Activated naive CD4-positive, alpha-beta T cell treated with anti-CD3 and anti-CD28 coated beads, Interleukin-2, amount 10 ng/mL, durations not matched to agents 7 days and 5 days (primary cell): ENCODE measurements at regions not wholly inside any gene's neighbourhood (a gene's known extent, or its start where the extent isn't known, plus 50 kb on each side); places are given as distances from the start of the nearest gene placed in this dataset.

ENCODE experiments used
- CTCF ChIA-PET: fragments of 350-600 bp; sonication (Branson Sonifier 250); formaldehyde crosslinking; loops from one replicate; lab custom pipeline; 2021; ENCODE audit warnings: antibody characterized with exemption; lab: Charles Lee
- DNase-seq: peaks from one replicate; pipeline ENCODE4 v3.0.0-alpha.2; 2020
- H3K27ac Mint-ChIP-seq: one replicate; pipeline ENCODE4 v1.8.0; 2021; ENCODE audit warnings: mild to moderate bottlenecking, moderate library complexity, mixed read lengths
- H3K27me3 Mint-ChIP-seq: one replicate; pipeline ENCODE4 v1.8.0; 2021; ENCODE audit warnings: mild to moderate bottlenecking, mixed read lengths
- H3K36me3 Mint-ChIP-seq: one replicate; pipeline ENCODE4 v1.8.0; 2021; ENCODE audit warnings: mixed read lengths
- H3K4me1 Mint-ChIP-seq: one replicate; pipeline ENCODE4 v1.8.0; 2021; ENCODE audit warnings: mixed read lengths
- H3K4me3 Mint-ChIP-seq: one replicate; pipeline ENCODE4 v1.8.0; 2021; ENCODE audit warnings: mild to moderate bottlenecking, moderate library complexity, mixed read lengths
- H3K9me3 Mint-ChIP-seq: one replicate; pipeline ENCODE4 v1.8.0; 2021; ENCODE audit warnings: mixed read lengths

- Mint-ChIP-seq H3K9me3 (peaks cover 3% of the 10 kb centered on the region), H3K27ac (no peak overlapping the region), H3K4me3 (no peak overlapping the region), H3K4me1 (no peaks in the 10 kb centered on the region), H3K27me3 (no peaks in the 10 kb centered on the region), H3K36me3 (no peaks in the 10 kb centered on the region)
- no peak for DNase-seq
- CTCF ChIA-PET, result interaction anchor here (0.6 kb wide), 1 partner anchor 1141 kb away, joined by 4 read pairs; no protein-coding TSS in a partner anchor
Observed at GRCh38 chr9:106304401-106304920, 558.5 kb upstream of the ZNF462 start.

GRCh38 chr9:106305428-106306133 lies 557.4 kb upstream of the ZNF462 start:
- DNase-seq, result no peak

GRCh38 chr9:106307670-106308069 lies 555.3 kb upstream of the ZNF462 start:
- CTCF ChIA-PET, result no interaction called here
- Mint-ChIP-seq H3K9me3 (peaks cover 6% of the 10 kb centered on the region), H3K27me3 (no peaks in the 10 kb centered on the region), H3K27ac (no peak overlapping the region), H3K4me3 (no peak overlapping the region), H3K36me3 (no peaks in the 10 kb centered on the region), H3K4me1 (no peaks in the 10 kb centered on the region)
- no peak for DNase-seq

More at GRCh38 chr9:106305428-106306133, 557.4 kb upstream of the ZNF462 start:
- Mint-ChIP-seq H3K4me3 (no peak overlapping the region), H3K9me3 (peaks cover 6% of the 10 kb centered on the region), H3K4me1 (no peaks in the 10 kb centered on the region), H3K27me3 (no peaks in the 10 kb centered on the region), H3K27ac (no peak overlapping the region), H3K36me3 (no peaks in the 10 kb centered on the region)
- CTCF ChIA-PET, result no interaction called here

GRCh38 chr9:106309925-106310324 lies 553.0 kb upstream of the ZNF462 start:
- Mint-ChIP-seq H3K27me3 (no peaks in the 10 kb centered on the region), H3K4me1 (no peaks in the 10 kb centered on the region), H3K9me3 (peaks cover 5% of the 10 kb centered on the region), H3K36me3 (no peaks in the 10 kb centered on the region), H3K4me3 (no peak overlapping the region), H3K27ac (no peak overlapping the region)
- no peak for DNase-seq
- CTCF ChIA-PET, result no interaction called here

- Mint-ChIP-seq H3K9me3 (peaks cover 5% of the 10 kb centered on the region), H3K36me3 (no peaks in the 10 kb centered on the region), H3K27ac (no peak overlapping the region), H3K27me3 (no peaks in the 10 kb centered on the region), H3K4me3 (no peak overlapping the region), H3K4me1 (no peaks in the 10 kb centered on the region)
- CTCF ChIA-PET, result no interaction called here
- no peak for DNase-seq
Observed at GRCh38 chr9:106310782-106311181, 552.2 kb upstream of the ZNF462 start.

- H3K4me1 Mint-ChIP-seq, result no peaks in the 10 kb centered on the region
- DNase-seq, result no peak
- CTCF ChIA-PET, result no interaction called here
- no peaks in the 10 kb centered on the region for H3K36me3 Mint-ChIP-seq
- no peaks in the 10 kb centered on the region for H3K27me3 Mint-ChIP-seq
- no peak overlapping the region for H3K4me3 Mint-ChIP-seq
- H3K9me3 Mint-ChIP-seq, result peaks cover 5% of the 10 kb centered on the region
- no peak overlapping the region for H3K27ac Mint-ChIP-seq
Observed at GRCh38 chr9:106312906-106313305, 550.1 kb upstream of the ZNF462 start.

GRCh38 chr9:106314476-106314875 lies 548.5 kb upstream of the ZNF462 start:
- Mint-ChIP-seq H3K4me1 (no peaks in the 10 kb centered on the region), H3K27ac (no peak overlapping the region), H3K4me3 (no peak overlapping the region), H3K9me3 (peaks cover 7% of the 10 kb centered on the region), H3K36me3 (no peaks in the 10 kb centered on the region), H3K27me3 (no peaks in the 10 kb centered on the region)
- CTCF ChIA-PET, result no interaction called here
- DNase-seq, result no peak

GRCh38 chr9:106321394-106322180 lies 541.4 kb upstream of the ZNF462 start:
- CTCF ChIA-PET, result no interaction called here

GRCh38 chr9:106322706-106323245 lies 540.2 kb upstream of the ZNF462 start:
- Mint-ChIP-seq H3K4me1 (no peaks in the 10 kb centered on the region), H3K9me3 (peaks cover 4% of the 10 kb centered on the region), H3K4me3 (no peak overlapping the region)

More at GRCh38 chr9:106321394-106322180, 541.4 kb upstream of the ZNF462 start:
- H3K4me3 Mint-ChIP-seq, result no peak overlapping the region
- H3K9me3 Mint-ChIP-seq, result peaks cover 2% of the 10 kb centered on the region
- no peak for DNase-seq
- H3K36me3 Mint-ChIP-seq, result no peaks in the 10 kb centered on the region
- no peaks in the 10 kb centered on the region for H3K4me1 Mint-ChIP-seq
- H3K27ac Mint-ChIP-seq, result no peak overlapping the region
- no peaks in the 10 kb centered on the region for H3K27me3 Mint-ChIP-seq

GRCh38 chr9:106324053-106324585 lies 538.8 kb upstream of the ZNF462 start:
- H3K27me3 Mint-ChIP-seq, result no peaks in the 10 kb centered on the region
- no peaks in the 10 kb centered on the region for H3K36me3 Mint-ChIP-seq
- H3K4me3 Mint-ChIP-seq, result no peak overlapping the region
- H3K9me3 Mint-ChIP-seq, result peaks cover 4% of the 10 kb centered on the region
- no peaks in the 10 kb centered on the region for H3K4me1 Mint-ChIP-seq
- no peak overlapping the region for H3K27ac Mint-ChIP-seq
- CTCF ChIA-PET, result no interaction called here
- no peak for DNase-seq

More at GRCh38 chr9:106322706-106323245, 540.2 kb upstream of the ZNF462 start:
- DNase-seq, result no peak
- Mint-ChIP-seq H3K27me3 (no peaks in the 10 kb centered on the region), H3K36me3 (no peaks in the 10 kb centered on the region), H3K27ac (no peak overlapping the region)
- CTCF ChIA-PET, result no interaction called here

- no peaks in the 10 kb centered on the region for H3K4me1 Mint-ChIP-seq
- H3K9me3 Mint-ChIP-seq, result peaks cover 2% of the 10 kb centered on the region
- no peak overlapping the region for H3K4me3 Mint-ChIP-seq
- H3K36me3 Mint-ChIP-seq, result no peaks in the 10 kb centered on the region
- H3K27ac Mint-ChIP-seq, result no peak overlapping the region
- DNase-seq, result no peak
- no peaks in the 10 kb centered on the region for H3K27me3 Mint-ChIP-seq
- CTCF ChIA-PET, result no interaction called here
Observed at GRCh38 chr9:106324591-106325280, 538.2 kb upstream of the ZNF462 start.

- CTCF ChIA-PET, result no interaction called here
- no peak overlapping the region for H3K27ac Mint-ChIP-seq
- H3K27me3 Mint-ChIP-seq, result no peaks in the 10 kb centered on the region
- H3K36me3 Mint-ChIP-seq, result no peaks in the 10 kb centered on the region
- H3K4me1 Mint-ChIP-seq, result no peaks in the 10 kb centered on the region
- H3K4me3 Mint-ChIP-seq, result no peak overlapping the region
- peaks cover 2% of the 10 kb centered on the region for H3K9me3 Mint-ChIP-seq
- DNase-seq, result no peak
Observed at GRCh38 chr9:106326493-106326892, 536.5 kb upstream of the ZNF462 start.

- no peaks in the 10 kb centered on the region for H3K27me3 Mint-ChIP-seq
- peaks cover 11% of the 10 kb centered on the region for H3K9me3 Mint-ChIP-seq
- CTCF ChIA-PET, result no interaction called here
- no peaks in the 10 kb centered on the region for H3K36me3 Mint-ChIP-seq
- H3K4me3 Mint-ChIP-seq, result no peak overlapping the region
- H3K27ac Mint-ChIP-seq, result no peak overlapping the region
- no peak for DNase-seq
- H3K4me1 Mint-ChIP-seq, result no peaks in the 10 kb centered on the region
Observed at GRCh38 chr9:106333481-106333880, 529.5 kb upstream of the ZNF462 start.

GRCh38 chr9:106334081-106334480 lies 528.9 kb upstream of the ZNF462 start:
- Mint-ChIP-seq H3K4me3 (no peak overlapping the region), H3K4me1 (no peaks in the 10 kb centered on the region), H3K27ac (no peak overlapping the region), H3K36me3 (no peaks in the 10 kb centered on the region), H3K9me3 (peaks cover 11% of the 10 kb centered on the region), H3K27me3 (no peaks in the 10 kb centered on the region)
- DNase-seq, result no peak
- CTCF ChIA-PET, result no interaction called here
